Muscle of leg (tissue), 3 donors: ENCODE measurements at regions not wholly inside any gene's neighbourhood (a gene's known extent, or its start where the extent isn't known, plus 50 kb on each side); places are given as distances from the start of the nearest gene placed in this dataset.
"Not testable (repeated sequence)": the region's sequence is repeated elsewhere in the genome, so short reads cannot be mapped to it uniquely, and the experiment has no call there.

Experiments
- DNase-seq: peaks from one replicate; pipeline ENCODE4 v3.0.0; 2013
- H3K27ac ChIP-seq: one replicate; pipeline ENCODE4 v1.5.1; 2013; ENCODE audit warnings: mild to moderate bottlenecking, low read length, control low read depth
- H3K27me3 ChIP-seq: one replicate; pipeline ENCODE4 v1.6.1; 2013; ENCODE audit warnings: low read length; ENCODE audit not compliant: control insufficient read depth, insufficient read depth
- H3K36me3 ChIP-seq: one replicate; pipeline ENCODE4 v1.6.1; 2013; ENCODE audit warnings: low read length; ENCODE audit not compliant: control insufficient read depth, insufficient read depth
- H3K4me1 ChIP-seq: one replicate; pipeline ENCODE4 v1.6.1; 2013; ENCODE audit warnings: low read length; ENCODE audit not compliant: control insufficient read depth, insufficient read depth
- H3K4me3 ChIP-seq: one replicate; pipeline ENCODE4 v1.5.1; 2013; ENCODE audit warnings: low read length, control low read depth
- H3K9me3 ChIP-seq: replicated peaks from 2 replicates; pipeline ENCODE4 v1.6.1; 2013; ENCODE audit warnings: low read depth, low read length; ENCODE audit not compliant: control insufficient read depth
- WGBS: methylation state at CpG from one replicate; pipeline ENCODE4 v1.1.5; 2013; ENCODE audit warnings: missing lambda C conversion rate; ENCODE audit not compliant: insufficient coverage; 5-methylcytosine and 5-hydroxymethylcytosine counted together

DNA sequence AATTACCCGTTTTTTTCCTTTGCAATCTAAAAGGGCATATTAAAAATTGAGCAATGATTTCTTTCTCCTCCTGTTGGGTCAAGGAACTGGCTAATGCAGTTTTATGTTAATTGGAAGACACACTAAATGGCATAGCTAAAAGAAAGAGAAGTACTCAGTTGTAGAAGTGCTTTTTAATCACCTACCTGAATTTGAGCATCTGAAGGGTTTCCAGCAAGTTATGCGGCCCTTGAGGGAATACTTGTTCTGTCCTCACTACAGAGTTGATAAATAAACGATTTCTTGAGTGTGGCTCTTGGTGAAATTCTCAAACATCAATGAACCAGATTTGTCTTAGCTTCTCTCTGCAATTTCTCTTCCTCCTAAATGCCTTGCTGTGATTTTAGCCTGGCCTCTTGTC is 184.1 kb upstream of the RPH3A start:
- no peaks in the 10 kb centered on the region for H3K4me1 ChIP-seq
- peaks cover 5% of the 10 kb centered on the region for H3K27me3 ChIP-seq
- H3K27ac ChIP-seq: no peak overlapping the region
- H3K9me3 ChIP-seq: no peaks in the 10 kb centered on the region
- WGBS: 75% methylated on average over 2 of the region's 3 CpGs
- no peak overlapping the region for H3K4me3 ChIP-seq
- DNase-seq: no peak
- no peaks in the 10 kb centered on the region for H3K36me3 ChIP-seq

- Histone ChIP-seq H3K4me1 (no peaks in the 10 kb centered on the region), H3K27ac (no peak overlapping the region)
- 50% methylated on average over 1 of the region's 7 CpGs for WGBS
Measured at GRCh38 chr12:112611908-112612307, 179.6 kb upstream of the RPH3A start.

GRCh38 chr12:112615196-112615595 is 176.4 kb upstream of the RPH3A start:
- WGBS: 80% methylated on average over 2 of the region's 4 CpGs
- peaks cover 5% of the 10 kb centered on the region for H3K27me3 ChIP-seq

More at GRCh38 chr12:112611908-112612307, 179.6 kb upstream of the RPH3A start:
- H3K27me3 ChIP-seq: peaks cover 5% of the 10 kb centered on the region
- H3K9me3 ChIP-seq: no peaks in the 10 kb centered on the region
- peak; percentile 0 for DNase-seq
- H3K4me3 ChIP-seq: no peak overlapping the region
- H3K36me3 ChIP-seq: no peaks in the 10 kb centered on the region

DNA sequence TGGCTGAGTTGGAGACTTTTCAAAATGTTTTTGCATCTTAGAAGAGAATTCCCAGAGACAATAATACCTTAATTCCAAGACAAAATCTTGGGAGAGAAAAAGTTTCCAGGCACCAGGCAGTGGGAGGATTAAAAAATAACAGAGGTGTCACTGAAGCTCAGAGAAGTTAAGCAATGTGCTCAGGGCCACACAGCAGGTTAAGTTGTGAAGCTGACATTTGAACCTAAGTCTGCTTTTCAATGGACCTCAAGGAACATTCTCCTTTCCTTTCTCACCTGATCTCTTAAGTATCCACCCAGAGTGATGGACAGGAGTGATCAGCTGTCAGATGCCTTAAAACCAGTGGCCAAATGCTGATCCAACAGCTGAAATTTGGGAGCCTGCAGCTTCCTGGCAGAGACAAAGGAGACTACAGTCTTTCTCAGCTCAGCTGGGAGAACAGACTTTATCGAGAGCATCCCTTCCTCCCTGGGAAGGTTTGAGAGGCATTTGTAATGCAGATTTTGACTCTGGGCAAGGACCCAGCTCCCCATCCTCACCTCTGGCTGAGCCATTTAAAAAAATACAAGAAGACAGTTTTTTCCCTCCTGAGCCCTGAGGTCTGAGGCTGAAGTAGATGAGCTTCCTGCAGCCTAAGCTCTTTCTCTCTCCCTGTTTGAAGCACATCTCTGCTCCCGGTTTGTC is 174.9 kb upstream of the RPH3A start:
- Histone ChIP-seq H3K4me3 (no peak overlapping the region), H3K36me3 (no peaks in the 10 kb centered on the region), H3K27ac (no peak overlapping the region), H3K9me3 (no peaks in the 10 kb centered on the region), H3K27me3 (peaks cover 5% of the 10 kb centered on the region), H3K4me1 (no peaks in the 10 kb centered on the region)
- WGBS: no CpG with 5 or more reads among the region's 2 CpGs
- no peak for DNase-seq

More at GRCh38 chr12:112615196-112615595, 176.4 kb upstream of the RPH3A start:
- H3K4me1 ChIP-seq: no peaks in the 10 kb centered on the region
- H3K27ac ChIP-seq: no peak overlapping the region
- no peak overlapping the region for H3K4me3 ChIP-seq
- no peak for DNase-seq
- H3K36me3 ChIP-seq: no peaks in the 10 kb centered on the region
- no peaks in the 10 kb centered on the region for H3K9me3 ChIP-seq

DNA sequence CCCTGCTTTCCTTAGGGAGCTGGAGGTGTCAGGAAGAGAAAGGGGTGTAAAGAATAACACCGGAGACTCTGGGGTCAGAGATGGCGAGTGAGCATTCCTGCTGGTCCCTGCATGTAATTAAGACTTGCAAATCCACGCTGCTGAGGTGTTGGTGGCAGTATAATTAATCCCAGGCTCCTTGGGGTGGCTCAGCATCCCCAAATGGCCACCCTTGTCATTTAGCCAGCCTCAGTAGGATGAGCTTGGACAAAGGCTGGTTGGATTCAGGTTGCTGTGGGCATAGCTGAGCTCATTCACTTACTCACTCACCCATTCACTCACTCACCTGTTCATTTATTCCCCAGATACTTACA is 174.4 kb upstream of the RPH3A start:
- no peaks in the 10 kb centered on the region for H3K4me1 ChIP-seq
- H3K27me3 ChIP-seq: peaks cover 5% of the 10 kb centered on the region
- WGBS: no CpG with 5 or more reads among the region's 3 CpGs
- no peaks in the 10 kb centered on the region for H3K9me3 ChIP-seq
- H3K27ac ChIP-seq: no peak overlapping the region
- DNase-seq: no peak
- H3K4me3 ChIP-seq: no peak overlapping the region
- H3K36me3 ChIP-seq: no peaks in the 10 kb centered on the region

GRCh38 chr12:112627851-112628250 is 163.7 kb upstream of the RPH3A start:
- H3K4me1 ChIP-seq: no peaks in the 10 kb centered on the region
- H3K27ac ChIP-seq: no peak overlapping the region
- no peak overlapping the region for H3K4me3 ChIP-seq
- no peak for DNase-seq
- no peaks in the 10 kb centered on the region for H3K27me3 ChIP-seq
- H3K36me3 ChIP-seq: no peaks in the 10 kb centered on the region
- 31% methylated on average over 4 of the region's 7 CpGs for WGBS
- H3K9me3 ChIP-seq: no peaks in the 10 kb centered on the region

DNA sequence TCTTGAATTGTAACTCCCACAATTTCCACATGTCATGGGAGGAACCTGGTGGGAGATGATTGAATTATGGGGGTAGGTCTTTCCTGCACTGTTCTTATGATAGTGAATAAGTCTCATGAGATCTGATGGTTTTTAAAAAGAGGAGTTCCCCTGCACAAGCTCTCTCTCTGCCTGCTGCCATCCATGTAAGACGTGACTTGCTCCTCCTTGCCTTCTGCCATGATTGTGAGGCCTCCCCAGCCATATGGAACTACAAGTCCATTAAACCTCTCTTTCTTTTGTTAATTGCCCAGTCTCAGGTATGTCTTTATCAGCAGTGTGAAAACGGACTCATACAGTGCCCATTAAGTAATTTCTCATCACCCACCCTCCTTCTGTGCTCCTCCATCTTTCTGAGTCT is 159.6 kb upstream of the RPH3A start:
- WGBS: 53% methylated on average over 2 of the region's 2 CpGs
- not testable (repeated sequence) for H3K27me3 ChIP-seq, H3K36me3 ChIP-seq, H3K4me3 ChIP-seq, H3K4me1 ChIP-seq, H3K9me3 ChIP-seq, DNase-seq, H3K27ac ChIP-seq

- H3K4me3 ChIP-seq: no peak overlapping the region
- H3K27ac ChIP-seq: no peak overlapping the region
- H3K9me3 ChIP-seq: no peaks in the 10 kb centered on the region
- H3K36me3 ChIP-seq: no peaks in the 10 kb centered on the region
- no peaks in the 10 kb centered on the region for H3K4me1 ChIP-seq
- no CpG with 5 or more reads among the region's 1 CpG for WGBS
- no peak for DNase-seq
- H3K27me3 ChIP-seq: no peaks in the 10 kb centered on the region
Measured at GRCh38 chr12:112635036-112635435, 156.5 kb upstream of the RPH3A start.

GRCh38 chr12:112638420-112638819 is 153.1 kb upstream of the RPH3A start:
- Histone ChIP-seq H3K4me1 (no peaks in the 10 kb centered on the region), H3K4me3 (no peak overlapping the region), H3K9me3 (no peaks in the 10 kb centered on the region), H3K36me3 (no peaks in the 10 kb centered on the region), H3K27me3 (no peaks in the 10 kb centered on the region), H3K27ac (no peak overlapping the region)
- no CpG with 5 or more reads among the region's 2 CpGs for WGBS
- no peak for DNase-seq

DNA sequence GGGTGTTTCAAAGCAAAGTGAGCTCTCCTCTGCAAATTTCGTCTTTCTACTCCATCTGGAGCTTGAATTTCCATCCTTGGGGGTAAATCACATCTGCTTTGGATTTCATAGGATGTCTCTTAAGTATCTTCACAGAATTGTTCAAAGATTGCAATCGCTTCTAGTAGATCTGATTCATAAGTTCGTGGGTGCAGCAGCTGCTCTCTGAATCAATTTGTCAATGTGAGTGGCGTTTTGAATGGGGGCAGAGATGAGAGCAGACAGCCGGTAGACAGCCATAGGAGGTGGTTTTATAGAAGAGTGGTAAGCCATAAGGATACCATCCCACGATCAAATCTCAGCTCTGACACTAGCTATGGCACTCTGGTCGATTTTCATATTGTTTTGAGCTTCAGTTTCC is 146.0 kb upstream of the RPH3A start:
- no peaks in the 10 kb centered on the region for H3K9me3 ChIP-seq
- no peak for DNase-seq
- no peaks in the 10 kb centered on the region for H3K36me3 ChIP-seq
- WGBS: 73% methylated on average over 2 of the region's 7 CpGs
- H3K27me3 ChIP-seq: no peaks in the 10 kb centered on the region
- H3K27ac ChIP-seq: no peak overlapping the region
- H3K4me1 ChIP-seq: no peaks in the 10 kb centered on the region
- H3K4me3 ChIP-seq: no peak overlapping the region

- WGBS: no CpG with 5 or more reads among the region's 3 CpGs
Measured at GRCh38 chr12:112656141-112656540, 135.4 kb upstream of the RPH3A start.

More at GRCh38 chr12:112656141-112656540, 135.4 kb upstream of the RPH3A start:
- no peaks in the 10 kb centered on the region for H3K36me3 ChIP-seq
- no peaks in the 10 kb centered on the region for H3K4me1 ChIP-seq
- H3K4me3 ChIP-seq: no peak overlapping the region
- H3K27ac ChIP-seq: no peak overlapping the region
- no peak for DNase-seq
- no peaks in the 10 kb centered on the region for H3K9me3 ChIP-seq
- H3K27me3 ChIP-seq: no peaks in the 10 kb centered on the region
